Stomach (tissue), 8 donors: ENCODE measurements at regions not wholly inside any gene's neighbourhood (a gene's known extent, or its start where the extent isn't known, plus 50 kb on each side); places are given as distances from the start of the nearest gene placed in this dataset.

Source experiments
- DNase-seq, 2 donors: peaks; one replicate each; pipeline versions ENCODE4 v3.0.0 to v3.0.0-alpha.2; 2013 to 2019
- H3K27ac ChIP-seq, 5 donors: fragments of 200-600 bp in 4 of 5; sonication (generic) in 4 of 5; one replicate each; pipeline ENCODE4 v1.5.1; 2013 to 2019; ENCODE audit warnings: mild to moderate bottlenecking in 1 of 5, moderate library complexity in 1 of 5
- H3K27me3 ChIP-seq, 3 donors: fragments of 200-600 bp; sonication (generic); one replicate each; pipeline ENCODE4 v1.5.1; 2017 to 2019; ENCODE audit warnings: mixed run types in 1 of 3
- H3K36me3 ChIP-seq, 4 donors: fragments of 200-600 bp; sonication (generic); 1 replicate in 3 of 4; 2 replicates in 1 of 4; pipeline ENCODE4 v1.5.1; 2016 to 2019
- H3K4me1 ChIP-seq, 4 donors: fragments of 200-600 bp; sonication (generic); one replicate each; pipeline ENCODE4 v1.5.1; 2016 to 2019
- H3K4me3 ChIP-seq, 4 donors: fragments of 200-600 bp; sonication (generic) in 3 of 4; one replicate each; pipeline ENCODE4 v1.5.1; 2016 to 2019; ENCODE audit warnings: mild to moderate bottlenecking in 1 of 4
- H3K9me3 ChIP-seq, 4 donors: fragments of 200-600 bp; sonication (generic); one replicate each; pipeline ENCODE4 v1.5.1; 2016 to 2019
- EP300 ChIP-seq: sonication (generic); formaldehyde crosslinking; IDR thresholded peaks from one replicate; pipeline ENCODE4 v1.6.1; 2017; ENCODE audit warnings: antibody characterized with exemption
- POLR2A ChIP-seq, 4 donors: fragments of 450-650 bp; IDR thresholded peaks; one replicate each; pipeline ENCODE4 v1.6.1; 2016; ENCODE audit warnings: antibody characterized with exemption in 4 of 4, control low read depth in 2 of 4, mild to moderate bottlenecking in 1 of 4, moderate library complexity in 1 of 4
- POLR2AphosphoS5 ChIP-seq, 3 donors: sonication (generic); formaldehyde crosslinking; IDR thresholded peaks; one replicate each; pipeline ENCODE4 v1.6.1; 2016; ENCODE audit warnings: antibody characterized with exemption in 3 of 3
- WGBS, 5 donors: extraction: QIAGEN DNeasy Blood & Tissue Kit in 3 of 5; methylation state at CpG; one replicate each; pipeline versions ENCODE4 v1.1.5 to v1.1.7; 2013 to 2018; 5-methylcytosine and 5-hydroxymethylcytosine counted together
- intact Hi-C: fragments of 100-400 bp; cut with DNase I; formaldehyde crosslinking; loops from one replicate; pipeline ENCODE4 v1.15.1; 2023; ENCODE audit warnings: low total_unique reads
- TF ChIP-seq, protein P1 (sequence below), 7 experiments: fragments of 450-650 bp in 4 of 7; fragments of 200-600 bp in 3 of 7; sonication (generic) in 3 of 7; IDR thresholded peaks; one replicate each; pipeline ENCODE4 v1.5.1; 2016 to 2019; ENCODE audit warnings: antibody characterized with exemption in 7 of 7, control low read depth in 2 of 7, mild to moderate bottlenecking in 1 of 7
- donor health status: healthy with polysubstance abuse.
- donor health status: Bipolar disorder and iron deficiency.
- donor health status: healthy.

DNA sequence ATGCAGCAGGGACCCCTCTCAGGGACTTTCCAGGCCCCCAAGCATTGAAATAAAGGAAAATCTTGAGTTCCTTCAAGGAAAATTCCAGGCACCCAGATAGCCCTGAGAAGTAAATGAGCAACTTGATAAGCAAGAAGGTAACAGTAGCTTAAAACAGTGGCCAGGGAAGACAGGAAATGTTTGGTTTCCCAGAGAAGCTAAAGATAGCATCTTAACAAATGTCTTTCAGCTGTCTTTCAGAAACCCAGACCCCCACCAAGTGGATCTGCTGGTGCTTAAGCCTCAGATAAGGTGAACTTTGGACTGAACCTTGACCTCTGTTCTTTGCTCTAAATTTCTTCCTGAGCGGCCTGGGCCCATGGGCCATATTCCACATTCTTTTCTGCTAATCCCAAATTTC, 117.8 kb upstream of the CST7 start:
- TF ChIP-seq POLR2AphosphoS5 (IDR thresholded peaks at IDR 0.05) (no peak), EP300 (no peak), POLR2A (IDR thresholded peaks at IDR 0.05) (no peak)
- TF ChIP-seq, protein P1, sequence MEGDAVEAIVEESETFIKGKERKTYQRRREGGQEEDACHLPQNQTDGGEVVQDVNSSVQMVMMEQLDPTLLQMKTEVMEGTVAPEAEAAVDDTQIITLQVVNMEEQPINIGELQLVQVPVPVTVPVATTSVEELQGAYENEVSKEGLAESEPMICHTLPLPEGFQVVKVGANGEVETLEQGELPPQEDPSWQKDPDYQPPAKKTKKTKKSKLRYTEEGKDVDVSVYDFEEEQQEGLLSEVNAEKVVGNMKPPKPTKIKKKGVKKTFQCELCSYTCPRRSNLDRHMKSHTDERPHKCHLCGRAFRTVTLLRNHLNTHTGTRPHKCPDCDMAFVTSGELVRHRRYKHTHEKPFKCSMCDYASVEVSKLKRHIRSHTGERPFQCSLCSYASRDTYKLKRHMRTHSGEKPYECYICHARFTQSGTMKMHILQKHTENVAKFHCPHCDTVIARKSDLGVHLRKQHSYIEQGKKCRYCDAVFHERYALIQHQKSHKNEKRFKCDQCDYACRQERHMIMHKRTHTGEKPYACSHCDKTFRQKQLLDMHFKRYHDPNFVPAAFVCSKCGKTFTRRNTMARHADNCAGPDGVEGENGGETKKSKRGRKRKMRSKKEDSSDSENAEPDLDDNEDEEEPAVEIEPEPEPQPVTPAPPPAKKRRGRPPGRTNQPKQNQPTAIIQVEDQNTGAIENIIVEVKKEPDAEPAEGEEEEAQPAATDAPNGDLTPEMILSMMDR (IDR thresholded peaks at IDR 0.05) = no peak
- H3K27ac ChIP-seq = no peak overlapping the region
- no peak for DNase-seq
- intact Hi-C loops = no loop called here
- no peak overlapping the region for H3K4me3 ChIP-seq
- no peaks in the 10 kb centered on the region for H3K4me1 ChIP-seq
- 76 to 90% (median 79%) methylated on average over 1 of the region's 1 CpG for WGBS, 5 donors
- H3K9me3 ChIP-seq = peaks cover 0 to 6% (median 5%) of the 10 kb centered on the region in 4 donors
- H3K36me3 ChIP-seq = no peaks in the 10 kb centered on the region
- H3K27me3 ChIP-seq = no peaks in the 10 kb centered on the region

DNA sequence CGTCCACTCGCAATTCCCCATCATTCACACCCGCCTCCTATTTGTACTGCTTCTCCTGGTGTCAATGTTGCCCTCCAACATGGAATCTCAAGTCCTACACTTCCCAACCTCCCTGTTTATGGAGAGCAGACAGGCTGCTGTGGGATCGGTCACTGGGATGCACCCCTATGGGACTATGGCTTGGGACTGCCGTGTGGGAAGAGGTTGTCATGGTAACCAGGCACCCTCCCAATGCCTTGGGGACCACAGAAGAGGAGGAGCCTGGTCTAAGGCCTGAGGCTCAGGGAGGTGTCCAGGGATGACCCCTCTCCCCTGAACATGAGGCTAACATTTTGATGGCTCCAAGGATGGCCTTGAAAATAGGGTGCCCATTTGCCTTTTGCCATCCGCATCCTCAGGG, 116.6 kb upstream of the CST7 start:
- H3K9me3 ChIP-seq = peaks cover 0 to 6% (median 5%) of the 10 kb centered on the region in 4 donors
- no peaks in the 10 kb centered on the region for H3K4me1 ChIP-seq
- H3K27me3 ChIP-seq = peaks cover 0 to 4% (median 0%) of the 10 kb centered on the region in 3 donors
- DNase-seq = no peak
- no peak overlapping the region for H3K27ac ChIP-seq
- TF ChIP-seq, protein P1 (IDR thresholded peaks at IDR 0.05) = no peak
- TF ChIP-seq POLR2A (IDR thresholded peaks at IDR 0.05) (no peak), EP300 (no peak), POLR2AphosphoS5 (IDR thresholded peaks at IDR 0.05) (no peak)
- WGBS, 5 donors = 85 to 94% (median 91%) methylated on average over 6 of the region's 6 CpGs
- H3K4me3 ChIP-seq = no peak overlapping the region
- H3K36me3 ChIP-seq = no peaks in the 10 kb centered on the region
- intact Hi-C loops = no loop called here

DNA sequence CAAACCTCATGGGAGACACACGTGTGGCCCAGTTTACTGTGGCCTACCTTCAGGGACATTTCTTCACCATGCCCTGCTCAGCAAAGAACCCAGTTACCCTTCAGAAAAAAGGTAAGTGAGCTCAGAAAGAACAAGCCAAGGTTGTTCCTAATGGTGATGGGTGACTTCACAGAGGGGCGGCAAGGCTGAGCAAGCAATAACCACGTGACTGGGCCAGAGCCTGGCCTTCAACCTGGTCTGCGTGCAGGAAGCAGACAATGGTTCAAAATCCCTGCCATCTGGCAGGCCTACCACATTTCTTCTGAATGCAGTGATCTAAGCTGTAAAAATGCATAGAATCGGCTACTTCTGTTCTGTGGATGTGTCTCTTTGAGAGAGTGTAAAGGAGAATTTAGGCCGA, 115.5 kb upstream of the CST7 start:
- peaks cover 0 to 4% (median 0%) of the 10 kb centered on the region in 3 donors for H3K27me3 ChIP-seq
- peaks cover 0 to 6% (median 5%) of the 10 kb centered on the region in 4 donors for H3K9me3 ChIP-seq
- H3K27ac ChIP-seq = no peak overlapping the region
- intact Hi-C loops = no loop called here
- 60 to 85% (median 83%) methylated on average over 6 of the region's 6 CpGs for WGBS, 5 donors
- H3K4me3 ChIP-seq = no peak overlapping the region
- H3K36me3 ChIP-seq = no peaks in the 10 kb centered on the region
- DNase-seq = no peak
- no peaks in the 10 kb centered on the region for H3K4me1 ChIP-seq
- no peak for TF ChIP-seq EP300
- TF ChIP-seq POLR2A (IDR thresholded peaks at IDR 0.05) = no peak
- TF ChIP-seq, protein P1 (IDR thresholded peaks at IDR 0.05) = no peak
- no peak for TF ChIP-seq POLR2AphosphoS5 (IDR thresholded peaks at IDR 0.05)

DNA sequence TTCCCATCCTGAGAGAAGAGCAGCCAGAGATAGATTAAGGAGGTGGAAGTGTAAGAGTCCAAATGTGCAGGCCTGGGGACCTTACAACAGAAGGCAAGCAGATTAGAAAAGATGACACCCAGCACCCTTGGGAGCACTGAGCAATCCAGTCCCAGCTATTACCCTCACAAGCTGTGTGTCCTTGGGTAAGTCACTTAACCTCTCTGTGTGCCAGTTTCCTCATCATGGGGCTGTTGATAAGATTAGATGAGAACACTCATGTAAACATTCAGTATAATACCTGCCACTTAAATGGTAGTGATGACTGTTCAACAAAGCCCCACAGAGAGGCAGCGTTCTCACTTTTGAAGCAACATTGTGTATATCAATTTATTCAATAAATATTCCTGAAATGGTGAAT, 114.8 kb upstream of the CST7 start:
- no peak overlapping the region for H3K27ac ChIP-seq
- no peak for TF ChIP-seq EP300
- TF ChIP-seq POLR2A (IDR thresholded peaks at IDR 0.05) = no peak
- no peak for TF ChIP-seq POLR2AphosphoS5 (IDR thresholded peaks at IDR 0.05)
- TF ChIP-seq, protein P1 (IDR thresholded peaks at IDR 0.05) = no peak
- H3K4me3 ChIP-seq = no peak overlapping the region
- DNase-seq = no peak
- intact Hi-C loops = no loop called here
- H3K9me3 ChIP-seq = peaks cover 0 to 6% (median 5%) of the 10 kb centered on the region in 4 donors
- WGBS, 5 donors = 45 to 71% (median 53%) methylated on average over 1 of the region's 1 CpG
- peaks cover 0 to 4% (median 0%) of the 10 kb centered on the region in 3 donors for H3K27me3 ChIP-seq
- H3K36me3 ChIP-seq = no peaks in the 10 kb centered on the region
- no peaks in the 10 kb centered on the region for H3K4me1 ChIP-seq
